ENCODE measurements at regions not wholly inside any gene's neighbourhood (a gene's known extent, or its start where the extent isn't known, plus 50 kb on each side); places are given as distances from the start of the nearest gene placed in this dataset.
"Not testable (repeated sequence)": the region's sequence is repeated elsewhere in the genome, so short reads cannot be mapped to it uniquely, and the experiment has no call there.

DNA sequence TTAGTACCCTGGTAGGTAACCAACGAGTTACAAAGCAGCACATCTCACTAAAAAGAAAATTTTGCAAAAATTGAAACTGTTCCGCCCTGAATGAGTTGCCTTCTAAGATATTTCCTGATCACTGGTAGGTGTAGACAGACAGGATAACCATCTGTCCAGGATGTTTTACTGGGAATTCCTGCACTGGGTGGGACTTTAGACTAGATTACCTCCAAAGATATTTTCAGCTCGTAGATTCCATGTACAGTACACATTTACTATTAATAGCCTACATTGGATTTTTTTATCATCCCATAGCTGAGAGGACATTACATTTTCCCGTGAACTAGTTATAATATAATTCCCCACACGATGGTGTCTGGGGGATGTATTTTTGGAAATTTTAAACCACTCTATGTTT, 139.6 kb downstream of the DYRK2 start:
- no peaks in the 10 kb centered on the region for H3K9me2 ChIP-seq (ENCODE audit: low read depth, low read length)
- TF ChIP-seq, protein P1, sequence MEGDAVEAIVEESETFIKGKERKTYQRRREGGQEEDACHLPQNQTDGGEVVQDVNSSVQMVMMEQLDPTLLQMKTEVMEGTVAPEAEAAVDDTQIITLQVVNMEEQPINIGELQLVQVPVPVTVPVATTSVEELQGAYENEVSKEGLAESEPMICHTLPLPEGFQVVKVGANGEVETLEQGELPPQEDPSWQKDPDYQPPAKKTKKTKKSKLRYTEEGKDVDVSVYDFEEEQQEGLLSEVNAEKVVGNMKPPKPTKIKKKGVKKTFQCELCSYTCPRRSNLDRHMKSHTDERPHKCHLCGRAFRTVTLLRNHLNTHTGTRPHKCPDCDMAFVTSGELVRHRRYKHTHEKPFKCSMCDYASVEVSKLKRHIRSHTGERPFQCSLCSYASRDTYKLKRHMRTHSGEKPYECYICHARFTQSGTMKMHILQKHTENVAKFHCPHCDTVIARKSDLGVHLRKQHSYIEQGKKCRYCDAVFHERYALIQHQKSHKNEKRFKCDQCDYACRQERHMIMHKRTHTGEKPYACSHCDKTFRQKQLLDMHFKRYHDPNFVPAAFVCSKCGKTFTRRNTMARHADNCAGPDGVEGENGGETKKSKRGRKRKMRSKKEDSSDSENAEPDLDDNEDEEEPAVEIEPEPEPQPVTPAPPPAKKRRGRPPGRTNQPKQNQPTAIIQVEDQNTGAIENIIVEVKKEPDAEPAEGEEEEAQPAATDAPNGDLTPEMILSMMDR (IDR thresholded peaks at IDR 0.05; ENCODE audit: low read length) = no peak
- TF ChIP-seq EZH2 (IDR thresholded peaks at IDR 0.05; ENCODE audit: borderline replicate concordance, low read length) = no peak
- H3K27me3 ChIP-seq (ENCODE audit: insufficient read depth, low read length) = no peaks in the 10 kb centered on the region

DNA sequence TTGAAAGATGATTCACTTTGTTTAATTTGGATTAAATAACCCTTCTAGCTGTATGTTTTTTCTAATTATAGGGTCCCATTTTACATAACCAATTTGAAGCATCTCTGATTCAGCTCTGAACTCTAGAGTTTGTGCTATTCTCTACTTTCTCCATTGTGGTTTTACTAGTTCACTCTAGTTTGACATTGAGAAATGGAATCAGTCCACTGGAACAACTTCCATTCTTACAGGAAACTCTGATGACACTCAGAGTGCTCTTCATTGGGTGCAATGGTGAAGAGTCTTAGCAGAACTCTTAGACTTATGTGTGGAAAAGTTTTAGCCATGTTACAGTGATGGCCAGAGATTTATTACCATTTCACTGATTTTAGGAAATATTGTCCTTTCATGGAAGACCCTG, 140.7 kb downstream of the DYRK2 start:
- Histone ChIP-seq H4K20me1 (ENCODE audit: insufficient read depth, low read length) (no peaks in the 10 kb centered on the region), H2AFZ (ENCODE audit: low read length) (no peak overlapping the region), H3K4me2 (ENCODE audit: low read length) (no peak overlapping the region), H3K79me2 (ENCODE audit: insufficient read depth, low read length) (no peaks in the 10 kb centered on the region), H3K9me2 (ENCODE audit: low read depth, low read length) (no peaks in the 10 kb centered on the region), H3K27ac (ENCODE audit: low read depth, low read length, poor library complexity, severe bottlenecking) (no peak overlapping the region), H3K36me3 (ENCODE audit: insufficient read depth, low read length) (no peaks in the 10 kb centered on the region), H3K4me3 (ENCODE audit: low read depth, low read length, poor library complexity, severe bottlenecking) (no peak overlapping the region), H3F3A (ENCODE audit: insufficient read depth, low read length) (no peaks in the 10 kb centered on the region), H3K27me3 (ENCODE audit: insufficient read depth, low read length) (no peaks in the 10 kb centered on the region; the same call in 1 of the 2 replicates), H3K4me1 (ENCODE audit: insufficient read depth, low read length, severe bottlenecking) (peaks cover 3% of the 10 kb centered on the region), H3K9ac (ENCODE audit: low read length) (no peak overlapping the region), H3K9me3 (ENCODE audit: low read length) (no peaks in the 10 kb centered on the region)
- TF ChIP-seq, protein P1 (IDR thresholded peaks at IDR 0.05; ENCODE audit: low read length) = no peak
- no peak for TF ChIP-seq EZH2 (IDR thresholded peaks at IDR 0.05; ENCODE audit: borderline replicate concordance, low read length)

More for the DNA sequence above, 139.6 kb downstream of the DYRK2 start:
- Histone ChIP-seq H2AFZ (ENCODE audit: low read length) (no peak overlapping the region), H3F3A (ENCODE audit: insufficient read depth, low read length) (no peaks in the 10 kb centered on the region), H3K4me2 (ENCODE audit: low read length) (no peak overlapping the region), H4K20me1 (ENCODE audit: insufficient read depth, low read length) (no peaks in the 10 kb centered on the region), H3K4me1 (ENCODE audit: insufficient read depth, low read length, severe bottlenecking) (peaks cover 3% of the 10 kb centered on the region), H3K36me3 (ENCODE audit: insufficient read depth, low read length) (no peaks in the 10 kb centered on the region), H3K4me3 (ENCODE audit: low read depth, low read length, poor library complexity, severe bottlenecking) (no peak overlapping the region), H3K9me3 (ENCODE audit: low read length) (no peaks in the 10 kb centered on the region), H3K9ac (ENCODE audit: low read length) (no peak overlapping the region), H3K27ac (ENCODE audit: low read depth, low read length, poor library complexity, severe bottlenecking) (no peak overlapping the region), H3K79me2 (ENCODE audit: insufficient read depth, low read length) (no peaks in the 10 kb centered on the region)

DNA sequence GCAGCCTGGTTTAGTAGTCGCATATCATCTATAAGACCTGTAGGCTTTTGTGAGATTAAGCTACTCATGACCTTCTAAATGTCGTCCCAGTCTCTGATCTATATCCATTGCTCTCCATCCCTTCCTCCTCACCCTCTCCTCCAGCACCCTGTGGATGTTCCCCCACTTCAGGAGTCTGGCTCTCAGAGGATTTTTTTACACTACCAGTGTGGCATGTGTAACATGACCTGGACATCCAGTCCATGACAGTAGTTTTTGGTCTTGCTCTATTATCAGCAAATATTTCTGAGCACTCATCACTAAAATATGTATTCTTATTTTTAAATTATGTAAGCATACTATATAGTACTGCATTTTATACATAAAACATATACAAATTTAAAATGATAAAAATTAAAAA, 142.1 kb downstream of the DYRK2 start:
- TF ChIP-seq, protein P1 (IDR thresholded peaks at IDR 0.05; ENCODE audit: low read length) = no peak
- TF ChIP-seq EZH2 (IDR thresholded peaks at IDR 0.05; ENCODE audit: borderline replicate concordance, low read length) = no peak
- no peaks in the 10 kb centered on the region for H4K20me1 ChIP-seq (ENCODE audit: insufficient read depth, low read length)

DNA sequence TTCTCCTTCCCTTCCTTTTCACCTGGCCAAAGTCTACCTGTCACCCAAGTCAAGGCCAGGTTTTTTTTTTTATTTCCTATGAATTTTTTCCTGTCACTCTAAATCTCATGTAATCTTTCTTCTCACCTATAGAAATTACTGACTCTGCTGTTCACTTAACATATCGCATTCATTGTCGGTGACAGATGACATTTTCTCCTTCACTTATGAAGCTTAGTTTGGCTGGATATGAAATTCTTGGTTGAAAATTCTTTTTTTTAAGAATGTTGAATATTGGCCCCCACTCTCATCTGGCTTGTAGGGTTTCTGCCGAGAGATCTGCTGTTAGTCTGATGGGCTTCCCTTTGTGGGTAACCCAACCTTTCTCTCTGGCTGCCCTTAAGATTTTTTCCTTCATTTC, 142.8 kb downstream of the DYRK2 start:
- H3K4me1 ChIP-seq (ENCODE audit: insufficient read depth, low read length, severe bottlenecking); H2AFZ ChIP-seq (ENCODE audit: low read length); H3K9me2 ChIP-seq (ENCODE audit: low read depth, low read length); H3K9me3 ChIP-seq (ENCODE audit: low read length); H3F3A ChIP-seq (ENCODE audit: insufficient read depth, low read length); H3K27me3 ChIP-seq (ENCODE audit: insufficient read depth, low read length); H3K27ac ChIP-seq (ENCODE audit: low read depth, low read length, poor library complexity, severe bottlenecking); H3K79me2 ChIP-seq (ENCODE audit: insufficient read depth, low read length); H3K36me3 ChIP-seq (ENCODE audit: insufficient read depth, low read length); H3K4me2 ChIP-seq (ENCODE audit: low read length); H4K20me1 ChIP-seq (ENCODE audit: insufficient read depth, low read length); H3K4me3 ChIP-seq (ENCODE audit: low read depth, low read length, poor library complexity, severe bottlenecking); H3K9ac ChIP-seq (ENCODE audit: low read length): not testable (repeated sequence)

More for the DNA sequence above, 142.1 kb downstream of the DYRK2 start:
- Histone ChIP-seq H3K27me3 (ENCODE audit: insufficient read depth, low read length) (no peaks in the 10 kb centered on the region; the same call in 1 of the 2 replicates), H3K9ac (ENCODE audit: low read length) (no peak overlapping the region), H3K27ac (ENCODE audit: low read depth, low read length, poor library complexity, severe bottlenecking) (no peak overlapping the region), H3K79me2 (ENCODE audit: insufficient read depth, low read length) (no peaks in the 10 kb centered on the region), H3K9me3 (ENCODE audit: low read length) (no peaks in the 10 kb centered on the region), H3K4me3 (ENCODE audit: low read depth, low read length, poor library complexity, severe bottlenecking) (no peak overlapping the region), H3K36me3 (ENCODE audit: insufficient read depth, low read length) (no peaks in the 10 kb centered on the region), H3F3A (ENCODE audit: insufficient read depth, low read length) (no peaks in the 10 kb centered on the region), H2AFZ (ENCODE audit: low read length) (no peak overlapping the region), H3K4me1 (ENCODE audit: insufficient read depth, low read length, severe bottlenecking) (peaks cover 3% of the 10 kb centered on the region), H3K4me2 (ENCODE audit: low read length) (no peak overlapping the region), H3K9me2 (ENCODE audit: low read depth, low read length) (no peaks in the 10 kb centered on the region)

Data from OCI-LY1 (cell line).